Pancreas (tissue), 10 donors: ENCODE measurements at regions not wholly inside any gene's neighbourhood (a gene's known extent, or its start where the extent isn't known, plus 50 kb on each side); places are given as distances from the start of the nearest gene placed in this dataset.

ENCODE experiments used
- ATAC-seq, 4 donors: fragments of 200-7000 bp; cut with Tn5 transposase; one replicate each; pipeline versions ENCODE4 v1.8.0 to v1.9.1; 2020; ENCODE audit warnings: mild to moderate bottlenecking in 4 of 4, moderate library complexity in 4 of 4
- DNase-seq, 6 donors: peaks; one replicate each; pipeline ENCODE4 v3.0.0-alpha.2; 2020
- FAIRE-seq: peaks from 2 replicates; lab custom pipeline; 2012; peaks lifted over from hg19 to GRCh38; lab: Jason Lieb, UNC
- H3K27ac ChIP-seq, 4 donors: fragments of 200-600 bp; sonication (generic); 1 replicate in 3 of 4; 2 replicates in 1 of 4; pipeline versions ENCODE4 v1.5.0 to v1.8.0; 2020
- H3K27me3 ChIP-seq, 4 donors: fragments of 200-600 bp; one replicate each; pipeline ENCODE4 v1.8.0; 2021
- H3K36me3 ChIP-seq, 3 donors: fragments of 200-600 bp; sonication (generic) in 1 of 3; one replicate each; pipeline versions ENCODE4 v1.5.0 to v1.8.0; 2020 to 2021
- H3K4me1 ChIP-seq, 3 donors: fragments of 200-600 bp; one replicate each; pipeline ENCODE4 v1.8.0; 2021
- H3K4me3 ChIP-seq, 4 donors: fragments of 200-600 bp; sonication (generic) in 2 of 4; one replicate each; pipeline versions ENCODE4 v1.5.0 to v1.8.0; 2020 to 2021
- H3K9me3 ChIP-seq, 4 donors: fragments of 200-600 bp; one replicate each; pipeline ENCODE4 v1.8.0; 2021
- WGBS, 2 donors: extraction: QIAGEN DNeasy Blood & Tissue Kit; methylation state at CpG; one replicate each; pipeline ENCODE4 v1.1.7; 2013; 5-methylcytosine and 5-hydroxymethylcytosine counted together
- intact Hi-C, 3 donors: fragments of 100-400 bp; cut with DNase I; formaldehyde crosslinking; loops; one replicate each; pipeline versions ENCODE4 v1.11.1 to v1.14.2; 2022
- TF ChIP-seq, protein P1 (sequence below), 4 donors: fragments of 200-600 bp; sonication (generic) in 3 of 4; IDR thresholded peaks; one replicate each; pipeline versions ENCODE4 v1.5.0 to v1.8.0; 2021; ENCODE audit warnings: antibody characterized with exemption in 4 of 4
- donor health status: healthy with polysubstance abuse.
- donor health status: DM: no; HTN: no; CAD: no; lungs with moderate emphysema.
- donor health status: DM: no; HTN: no; CAD: no.
- donor health status: control.
- donor health status: control.
- donor health status: Bipolar disorder and iron deficiency.
- donor health status: DM: yes; HTN: yes; CAD: no.
- donor health status: DM: no; HTN: no; CAD: no.
- donor health status: DM: no; HTN: no; CAD: no.
- donor health status: DM: yes; HTN: yes; CAD: no.

DNA sequence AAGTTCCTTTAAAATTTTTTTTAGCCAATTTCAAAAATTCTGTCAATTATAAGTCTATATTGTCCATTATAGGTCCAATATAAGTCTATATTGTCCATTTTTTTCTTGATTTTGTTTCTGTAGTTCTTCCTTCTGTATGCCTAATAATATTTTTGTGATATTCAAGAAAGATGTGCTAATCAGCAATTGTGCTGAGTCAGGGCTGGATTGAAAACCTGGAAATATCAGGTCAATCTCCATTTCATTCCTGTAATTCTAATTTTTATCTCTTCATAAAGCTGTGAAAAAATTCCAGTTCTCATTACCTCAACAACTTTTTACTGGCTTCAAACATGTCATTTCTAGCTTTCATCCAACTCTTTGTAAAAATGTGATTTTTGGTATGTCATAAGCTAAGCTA, 353.7 kb downstream of the SLITRK6 start:
- Histone ChIP-seq H3K4me1 (no peaks in the 10 kb centered on the region), H3K9me3 (no peaks in the 10 kb centered on the region), H3K4me3 (no peak overlapping the region), H3K27me3 (no peaks in the 10 kb centered on the region), H3K27ac (no peak overlapping the region), H3K36me3 (no peaks in the 10 kb centered on the region)
- TF ChIP-seq, protein P1, sequence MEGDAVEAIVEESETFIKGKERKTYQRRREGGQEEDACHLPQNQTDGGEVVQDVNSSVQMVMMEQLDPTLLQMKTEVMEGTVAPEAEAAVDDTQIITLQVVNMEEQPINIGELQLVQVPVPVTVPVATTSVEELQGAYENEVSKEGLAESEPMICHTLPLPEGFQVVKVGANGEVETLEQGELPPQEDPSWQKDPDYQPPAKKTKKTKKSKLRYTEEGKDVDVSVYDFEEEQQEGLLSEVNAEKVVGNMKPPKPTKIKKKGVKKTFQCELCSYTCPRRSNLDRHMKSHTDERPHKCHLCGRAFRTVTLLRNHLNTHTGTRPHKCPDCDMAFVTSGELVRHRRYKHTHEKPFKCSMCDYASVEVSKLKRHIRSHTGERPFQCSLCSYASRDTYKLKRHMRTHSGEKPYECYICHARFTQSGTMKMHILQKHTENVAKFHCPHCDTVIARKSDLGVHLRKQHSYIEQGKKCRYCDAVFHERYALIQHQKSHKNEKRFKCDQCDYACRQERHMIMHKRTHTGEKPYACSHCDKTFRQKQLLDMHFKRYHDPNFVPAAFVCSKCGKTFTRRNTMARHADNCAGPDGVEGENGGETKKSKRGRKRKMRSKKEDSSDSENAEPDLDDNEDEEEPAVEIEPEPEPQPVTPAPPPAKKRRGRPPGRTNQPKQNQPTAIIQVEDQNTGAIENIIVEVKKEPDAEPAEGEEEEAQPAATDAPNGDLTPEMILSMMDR (IDR thresholded peaks at IDR 0.05), result no peak
- no peak for ATAC-seq
- intact Hi-C loops, result no loop called here
- FAIRE-seq, result no peak
- no peak for DNase-seq

DNA sequence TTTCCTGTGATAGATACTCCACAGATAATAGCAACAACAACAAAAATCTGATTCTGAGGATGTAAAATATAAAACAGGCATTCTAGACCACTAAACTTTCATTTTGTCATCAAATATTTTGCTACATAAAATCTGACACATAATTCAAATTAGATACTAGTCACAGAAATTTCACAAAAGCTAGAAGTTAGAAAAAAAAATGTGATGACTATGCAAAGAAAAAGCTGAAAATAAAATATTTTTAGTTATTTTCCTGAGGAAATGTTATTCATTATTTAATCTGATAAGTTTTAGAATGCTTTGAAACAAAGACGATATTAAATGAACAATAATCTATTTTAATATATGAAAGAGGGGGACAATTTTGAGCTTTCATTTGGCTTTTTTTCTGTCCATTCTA, 357.2 kb downstream of the SLITRK6 start:
- no peak for FAIRE-seq
- no peak for ATAC-seq
- DNase-seq, result no peak
- WGBS, 2 donors, result 82 to 89% methylated on average over 1 of the region's 1 CpG
- intact Hi-C loops, result no loop called here
- Histone ChIP-seq H3K4me1 (no peaks in the 10 kb centered on the region), H3K27ac (no peak overlapping the region), H3K4me3 (no peak overlapping the region), H3K36me3 (no peaks in the 10 kb centered on the region), H3K9me3 (no peaks in the 10 kb centered on the region), H3K27me3 (no peaks in the 10 kb centered on the region)
- TF ChIP-seq, protein P1 (IDR thresholded peaks at IDR 0.05), result no peak

DNA sequence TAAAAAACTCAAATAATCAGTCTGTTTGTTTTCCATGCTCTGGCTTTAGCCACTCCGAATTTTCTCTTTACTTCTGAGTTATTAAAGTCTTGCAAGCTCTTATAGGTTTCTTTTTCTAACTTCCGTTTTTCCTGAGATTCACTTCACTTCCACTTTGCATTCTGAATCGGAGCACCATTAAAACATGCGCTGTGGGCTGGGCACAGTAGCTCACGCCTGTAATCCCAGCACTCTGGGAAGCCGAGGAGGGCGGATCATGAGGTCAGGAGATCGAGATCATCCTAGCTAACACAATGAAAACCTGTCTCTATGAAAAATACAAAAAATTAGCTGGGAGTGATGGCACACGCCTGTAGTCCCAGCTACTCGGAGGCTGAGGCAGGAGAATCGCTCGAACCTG, 357.9 kb downstream of the SLITRK6 start:
- no peak for DNase-seq
- Histone ChIP-seq H3K4me3 (no peak overlapping the region), H3K27me3 (no peaks in the 10 kb centered on the region), H3K36me3 (no peaks in the 10 kb centered on the region), H3K4me1 (no peaks in the 10 kb centered on the region), H3K9me3 (no peaks in the 10 kb centered on the region), H3K27ac (no peak overlapping the region)
- ATAC-seq, result no peak
- TF ChIP-seq, protein P1 (IDR thresholded peaks at IDR 0.05), result no peak
- 69 to 90% methylated on average over 12 of the region's 12 CpGs for WGBS, 2 donors
- no peak for FAIRE-seq
- intact Hi-C loops, result no loop called here

DNA sequence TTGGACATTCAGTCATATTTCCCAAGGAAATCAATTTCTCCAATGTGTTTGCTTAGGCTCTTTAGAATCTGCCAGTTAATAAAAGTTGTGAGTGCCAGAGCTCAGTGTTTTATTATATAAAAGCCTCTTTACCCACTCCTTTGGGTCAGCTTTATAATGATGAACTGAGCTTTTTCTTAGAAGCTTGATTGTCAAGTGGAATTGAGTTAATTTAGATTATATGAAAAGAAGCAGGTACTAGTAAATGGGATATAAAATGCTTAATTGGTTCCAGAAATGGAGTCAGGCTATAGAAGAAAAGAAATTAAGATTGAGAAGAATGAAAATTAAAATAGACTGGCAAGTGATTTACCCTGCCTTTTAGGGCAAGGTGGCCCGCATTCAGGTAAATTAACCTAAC, 363.2 kb downstream of the SLITRK6 start:
- ATAC-seq (no peak), DNase-seq (no peak), FAIRE-seq (no peak)
- H3K36me3 ChIP-seq, result no peaks in the 10 kb centered on the region
- TF ChIP-seq, protein P1 (IDR thresholded peaks at IDR 0.05), result no peak
- no peak overlapping the region for H3K4me3 ChIP-seq
- intact Hi-C loops, result no loop called here
- H3K27ac ChIP-seq, result no peak overlapping the region
- 77 to 86% methylated on average over 1 of the region's 1 CpG for WGBS, 2 donors
- no peaks in the 10 kb centered on the region for H3K4me1 ChIP-seq
- H3K9me3 ChIP-seq, result no peaks in the 10 kb centered on the region
- no peaks in the 10 kb centered on the region for H3K27me3 ChIP-seq

DNA sequence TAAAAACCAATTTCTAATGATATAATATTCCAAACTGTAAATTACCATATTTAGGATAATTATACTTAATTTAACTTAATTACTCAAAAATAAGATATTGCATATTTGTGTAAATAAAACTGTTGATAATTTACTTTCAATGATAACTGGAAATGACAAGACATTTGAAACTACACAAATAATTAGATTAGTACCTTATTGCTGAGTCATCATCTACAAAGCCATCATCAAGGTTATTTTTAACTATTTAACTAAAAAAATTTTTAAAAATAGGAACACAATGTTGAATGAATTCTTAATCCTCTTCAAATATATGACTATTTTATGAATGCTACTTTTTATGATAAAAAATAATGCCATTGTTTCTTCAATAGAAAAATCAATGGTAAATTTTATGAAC, 364.3 kb downstream of the SLITRK6 start:
- Histone ChIP-seq H3K36me3 (no peaks in the 10 kb centered on the region), H3K9me3 (no peaks in the 10 kb centered on the region), H3K27ac (no peak overlapping the region), H3K4me3 (no peak overlapping the region), H3K4me1 (no peaks in the 10 kb centered on the region), H3K27me3 (no peaks in the 10 kb centered on the region)
- intact Hi-C loops, result no loop called here
- no peak for DNase-seq
- FAIRE-seq, result peak; percentile 56
- no peak for ATAC-seq
- TF ChIP-seq, protein P1 (IDR thresholded peaks at IDR 0.05), result no peak
